K562 (cell line): ENCODE measurements at regions not wholly inside any gene's neighbourhood (a gene's known extent, or its start where the extent isn't known, plus 50 kb on each side); places are given as distances from the start of the nearest gene placed in this dataset.

Source experiments
- ATAC-seq: fragments of 200-7000 bp; cut with Tn5 transposase; 3 replicates; pipeline ENCODE4 v1.9.1; 2020; ENCODE audit warnings: moderate library complexity
- BruUV-seq: library from RNA; stranded (reverse); fragments of 400-500 nt; replicated peaks from 2 replicates; lab custom pipeline; 2021; lab: Mats Ljungman, UMichigan
- CTCF ChIA-PET: fragments of 300-600 bp; formaldehyde crosslinking; extraction: SDS; loops from one replicate; lab custom pipeline; 2021; ENCODE audit warnings: low intra/inter-chr PET ratio; lab: Yijun Ruan, JAX
- POLR2A ChIA-PET: fragments of 300-600, 350-650 bp; sonication (Branson Sonifier 250); formaldehyde crosslinking; extraction: SDS; loops from one replicate; lab custom pipeline; 2021; ENCODE audit warnings: antibody characterized with exemption, inconsistent platforms; lab: Yijun Ruan, JAX
- DNase-seq, 4 experiments: peaks; one replicate each; pipeline versions ENCODE4 v3.0.0 to v3.0.0-alpha.2; 2011 to 2018; ENCODE audit warnings: low spot score in 3 of 4, mixed read lengths in 3 of 4; ENCODE audit errors: extremely low read depth in 1 of 4
- FAIRE-seq: peaks from 2 replicates; lab custom pipeline; 2011; peaks lifted over from hg19 to GRCh38; lab: Jason Lieb, UNC
- H2AFZ ChIP-seq: 2 replicates; pipeline ENCODE4 v1.6.0; 2011; ENCODE audit warnings: low read depth, low read length, control low read depth, inconsistent platforms
- H3K27ac ChIP-seq: fragments of 200-600 bp; 3 replicates; pipeline ENCODE4 v1.8.0; 2011; ENCODE audit warnings: low read depth, mild to moderate bottlenecking, control low read depth, inconsistent platforms, low read length, moderate library complexity, mixed read lengths; ENCODE audit errors: extremely low read depth
- H3K27me3 ChIP-seq, 2 experiments: fragments of 300-600 bp in 1 of 2; 2 replicates in 1 of 2; 3 replicates in 1 of 2; pipeline versions ENCODE4 v1.6.0 to v1.8.0; 2011; ENCODE audit warnings: inconsistent platforms in 2 of 2, low read length in 2 of 2, mild to moderate bottlenecking in 1 of 2, mixed read lengths in 1 of 2, moderate library complexity in 1 of 2; ENCODE audit not compliant: control insufficient read depth in 2 of 2, insufficient read depth in 2 of 2
- H3K36me3 ChIP-seq: fragments of 300-600 bp; 3 replicates; pipeline ENCODE4 v1.8.0; 2011; ENCODE audit warnings: mild to moderate bottlenecking, low read length, inconsistent platforms; ENCODE audit not compliant: control insufficient read depth, insufficient read depth
- H3K4me1 ChIP-seq, 2 experiments: fragments of 200-600 bp in 1 of 2; replicated peaks in 1 of 2; 2 replicates in 1 of 2; 3 replicates in 1 of 2; pipeline versions ENCODE4 v1.5.1 to v1.8.0; 2011; ENCODE audit warnings: inconsistent platforms in 2 of 2, low read length in 2 of 2, mild to moderate bottlenecking in 1 of 2, mixed read lengths in 1 of 2, moderate library complexity in 1 of 2; ENCODE audit not compliant: control insufficient read depth in 2 of 2, insufficient read depth in 2 of 2
- H3K4me2 ChIP-seq: 2 replicates; pipeline ENCODE4 v1.6.1; 2011; ENCODE audit warnings: low read length, control low read depth, inconsistent platforms, mixed read lengths; ENCODE audit not compliant: insufficient read depth
- H3K4me3 ChIP-seq: fragments of 200-600 bp; sonication (generic), shearing (Covaris generic); 2 replicates; pipeline ENCODE4 v1.5.1; 2016; ENCODE audit warnings: control low read depth, inconsistent platforms
- H3K79me2 ChIP-seq: fragments of 200-600 bp; 3 replicates; pipeline ENCODE4 v1.8.0; 2011; ENCODE audit warnings: low read length, inconsistent platforms; ENCODE audit not compliant: control insufficient read depth, insufficient read depth
- H3K9ac ChIP-seq, 2 experiments: 2 replicates each; pipeline versions ENCODE4 v1.6.0 to v1.6.1; 2011; ENCODE audit warnings: low read depth in 2 of 2, low read length in 2 of 2, control low read depth in 1 of 2, inconsistent platforms in 1 of 2, mild to moderate bottlenecking in 1 of 2, mixed read lengths in 1 of 2; ENCODE audit not compliant: insufficient read depth in 1 of 2
- H3K9me1 ChIP-seq: one replicate; pipeline ENCODE4 v1.6.0; 2011; ENCODE audit warnings: inconsistent platforms, mild to moderate bottlenecking, low read length, moderate library complexity; ENCODE audit not compliant: control insufficient read depth, insufficient read depth
- H3K9me3 ChIP-seq: replicated peaks from 2 replicates; pipeline ENCODE4 v1.5.1; 2011; ENCODE audit warnings: low read depth, low read length, inconsistent platforms; ENCODE audit not compliant: control insufficient read depth, insufficient read depth
- H4K20me1 ChIP-seq: replicated peaks from 2 replicates; pipeline ENCODE4 v1.6.1; 2011; ENCODE audit warnings: low read length, inconsistent platforms, mixed read lengths; ENCODE audit not compliant: control insufficient read depth, insufficient read depth
- AFF1 ChIP-seq, 2 experiments: fragments of 450-650 bp; IDR thresholded peaks; 2 replicates each; pipeline ENCODE4 v1.6.1; 2018; ENCODE audit warnings: mild to moderate bottlenecking in 2 of 2, low read depth in 1 of 2; ENCODE audit not compliant: partially characterized antibody in 2 of 2
- CHD2 ChIP-seq: IDR thresholded peaks from 2 replicates; pipeline ENCODE4 v1.6.1; 2011; ENCODE audit warnings: low read depth, low read length
- EP300 ChIP-seq: IDR thresholded peaks from 2 replicates; pipeline ENCODE4 v1.6.1; 2012; ENCODE audit warnings: low read length, improper control_type of control experiment
- ETV6 ChIP-seq, 3 experiments: fragments of 150-350 bp in 1 of 3; sonication (generic) in 1 of 3; formaldehyde crosslinking in 1 of 3; IDR thresholded peaks; 2 replicates each; pipeline versions ENCODE4 v1.6.1 to v1.8.0; 2014 to 2022; ENCODE audit warnings: borderline replicate concordance in 2 of 3, low read depth in 2 of 3, antibody characterized with exemption in 1 of 3, low read length in 1 of 3, mild to moderate bottlenecking in 1 of 3, missing genetic modification reagents in 1 of 3
- GTF2F1 ChIP-seq: IDR thresholded peaks from 2 replicates; pipeline ENCODE4 v1.6.1; 2011; ENCODE audit warnings: low read depth, low read length, improper control_type of control experiment
- MCM2 ChIP-seq: fragments of 450-650 bp; IDR thresholded peaks from 2 replicates; pipeline ENCODE4 v1.6.1; 2017; ENCODE audit warnings: low read depth, mild to moderate bottlenecking
- NCOA4 ChIP-seq: fragments of 450-650 bp; IDR thresholded peaks from 2 replicates; pipeline ENCODE4 v1.6.1; 2018; ENCODE audit warnings: mild to moderate bottlenecking; ENCODE audit not compliant: partially characterized antibody
- NKRF ChIP-seq: fragments of 450-650 bp; IDR thresholded peaks from 2 replicates; pipeline ENCODE4 v1.6.1; 2016; ENCODE audit warnings: borderline replicate concordance
- NONO ChIP-seq, 2 experiments: fragments of 200-400 bp in 1 of 2; fragments of 450-650 bp in 1 of 2; formaldehyde crosslinking in 1 of 2; IDR thresholded peaks; 2 replicates each; pipeline ENCODE4 v1.6.1; 2017; ENCODE audit warnings: low read depth in 2 of 2, mild to moderate bottlenecking in 2 of 2, moderate library complexity in 2 of 2, low read length in 1 of 2
- POLR3G ChIP-seq: IDR thresholded peaks from 2 replicates; pipeline ENCODE4 v1.6.1; 2011; ENCODE audit not compliant: insufficient read length, insufficient replicate concordance; ENCODE audit errors: extremely low read depth
- SPI1 ChIP-seq: IDR thresholded peaks from 2 replicates; pipeline ENCODE4 v1.6.1; 2011; ENCODE audit warnings: low read depth, low read length, control low read depth, borderline replicate concordance
- XRCC3 ChIP-seq: fragments of 450-650 bp; IDR thresholded peaks from 2 replicates; pipeline ENCODE4 v1.6.1; 2017; ENCODE audit warnings: mild to moderate bottlenecking, moderate library complexity
- ZEB2 ChIP-seq: fragments of 450-650 bp; IDR thresholded peaks from 2 replicates; pipeline ENCODE4 v1.6.1; 2016
- WGBS: fragments of 100-300 bp; shearing (Covaris generic); methylation state at CpG from one replicate; pipeline ENCODE4 v1.1.6; 2016; ENCODE audit warnings: low coverage, mixed read lengths; ENCODE audit not compliant: insufficient coverage; ENCODE audit errors: missing lambda C conversion rate; 5-methylcytosine and 5-hydroxymethylcytosine counted together
- in situ Hi-C: fragments of 300-500 bp; cut with MboI; formaldehyde crosslinking; loops from 4 replicates; pipeline ENCODE4 v1.15.0; 2018; ENCODE audit warnings: inconsistent platforms, mixed read lengths
- intact Hi-C: fragments of 100-400 bp; cut with micrococcal nuclease; formaldehyde crosslinking; loops from 2 replicates; pipeline ENCODE4 v1.14.2; 2022
- TF ChIP-seq, protein P1 (sequence below): fragments of 200-800 bp; sonication (Bioruptor generic); IDR thresholded peaks from 2 replicates; pipeline ENCODE4 v1.6.1; 2017; ENCODE audit warnings: missing genetic modification characterization, missing compliant biosample characterization

GRCh38 chr3:102761766-102762165 is 327.0 kb downstream of the ZPLD1 start:
- WGBS: 0% methylated on average over 2 of the region's 2 CpGs
- DNase-seq (no peak), ATAC-seq (no peak), FAIRE-seq (no peak)
- no peaks in the 10 kb centered on the region for H3K79me2 ChIP-seq
- no peaks in the 10 kb centered on the region for H3K9me1 ChIP-seq
- no peaks in the 10 kb centered on the region for H4K20me1 ChIP-seq
- no peaks in the 10 kb centered on the region for H3K27me3 ChIP-seq
- no peak overlapping the region for H3K4me2 ChIP-seq
- H3K27ac ChIP-seq: no peak overlapping the region
- in situ Hi-C loops (no loop called here), intact Hi-C loops (no loop called here)
- BruUV-seq: no TSS peak
- H3K9me3 ChIP-seq: no peaks in the 10 kb centered on the region
- no peak overlapping the region for H3K9ac ChIP-seq
- H3K4me3 ChIP-seq: no peak overlapping the region
- CTCF ChIA-PET: no interaction called here
- POLR2A ChIA-PET: no interaction called here
- H2AFZ ChIP-seq: no peak overlapping the region
- H3K4me1 ChIP-seq: no peaks in the 10 kb centered on the region
- H3K36me3 ChIP-seq: no peaks in the 10 kb centered on the region
- TF ChIP-seq ETV6 (IDR thresholded peaks at IDR 0.05; ENCODE audit: borderline replicate concordance in 1 of 2, low read depth in 2 of 2, low read length in 1 of 2) (no peak), ETV6 (CRISPR knock-in tag; IDR thresholded peaks at IDR 0.05; ENCODE audit: borderline replicate concordance) (no peak), EP300 (no peak), NONO (IDR thresholded peaks at IDR 0.05; ENCODE audit: low read depth in 2 of 2, low read length in 1 of 2) (no peak), ZEB2 (no peak), MCM2 (no peak), GTF2F1 (no peak), SPI1 (no peak), AFF1 (IDR thresholded peaks at IDR 0.05; ENCODE audit: low read depth in 1 of 2, partially characterized antibody in 2 of 2) (no peak), NCOA4 (no peak), POLR3G (no peak), XRCC3 (no peak), CHD2 (no peak), NKRF (no peak)
- TF ChIP-seq, protein P1, sequence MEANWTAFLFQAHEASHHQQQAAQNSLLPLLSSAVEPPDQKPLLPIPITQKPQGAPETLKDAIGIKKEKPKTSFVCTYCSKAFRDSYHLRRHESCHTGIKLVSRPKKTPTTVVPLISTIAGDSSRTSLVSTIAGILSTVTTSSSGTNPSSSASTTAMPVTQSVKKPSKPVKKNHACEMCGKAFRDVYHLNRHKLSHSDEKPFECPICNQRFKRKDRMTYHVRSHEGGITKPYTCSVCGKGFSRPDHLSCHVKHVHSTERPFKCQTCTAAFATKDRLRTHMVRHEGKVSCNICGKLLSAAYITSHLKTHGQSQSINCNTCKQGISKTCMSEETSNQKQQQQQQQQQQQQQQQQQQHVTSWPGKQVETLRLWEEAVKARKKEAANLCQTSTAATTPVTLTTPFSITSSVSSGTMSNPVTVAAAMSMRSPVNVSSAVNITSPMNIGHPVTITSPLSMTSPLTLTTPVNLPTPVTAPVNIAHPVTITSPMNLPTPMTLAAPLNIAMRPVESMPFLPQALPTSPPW (CRISPR knock-in tag): no peak
- TF ChIP-seq, all 486 proteins: peak for 0
